GM23338 (cell line): ENCODE measurements at regions not wholly inside any gene's neighbourhood (a gene's known extent, or its start where the extent isn't known, plus 50 kb on each side); places are given as distances from the start of the nearest gene placed in this dataset.

ENCODE experiments used
- ATAC-seq: fragments of 200-7000 bp; cut with Tn5 transposase; 3 replicates; pipeline ENCODE4 v1.9.1; 2020
- DNase-seq: peaks from one replicate; pipeline ENCODE4 v3.0.0-alpha.2; 2015; ENCODE audit warnings: low spot score
- H2AFZ ChIP-seq: fragments of 200-600 bp; sonication (generic); 2 replicates; pipeline ENCODE4 v1.8.0; 2016; ENCODE audit warnings: antibody characterized with exemption, mild to moderate bottlenecking, moderate library complexity
- H3F3A ChIP-seq: fragments of 200-600 bp; sonication (generic); replicated peaks from 2 replicates; pipeline ENCODE4 v1.8.0; 2017; ENCODE audit warnings: antibody characterized with exemption, mixed run types, low read depth
- H3K27ac ChIP-seq: fragments of 200-600 bp; sonication (generic); 2 replicates; pipeline ENCODE4 v1.6.1; 2016; ENCODE audit warnings: low read depth
- H3K27me3 ChIP-seq: fragments of 200-600 bp; sonication (generic); 2 replicates; pipeline ENCODE4 v1.8.0; 2016; ENCODE audit warnings: mild to moderate bottlenecking, mixed run types, moderate library complexity; ENCODE audit not compliant: insufficient read depth
- H3K36me3 ChIP-seq: fragments of 200-600 bp; sonication (generic); 2 replicates; pipeline ENCODE4 v1.8.0; 2016; ENCODE audit warnings: mild to moderate bottlenecking; ENCODE audit not compliant: insufficient read depth
- H3K4me1 ChIP-seq: fragments of 200-600 bp; sonication (generic); 2 replicates; pipeline ENCODE4 v1.8.0; 2016; ENCODE audit warnings: mild to moderate bottlenecking, moderate library complexity; ENCODE audit not compliant: insufficient read depth
- H3K4me2 ChIP-seq: fragments of 200-600 bp; sonication (generic); 2 replicates; pipeline ENCODE4 v1.7.1; 2017; ENCODE audit warnings: mixed run types
- H3K4me3 ChIP-seq: fragments of 200-600 bp; sonication (generic); 2 replicates; pipeline ENCODE4 v1.6.1; 2016; ENCODE audit warnings: mixed run types
- H3K79me2 ChIP-seq: fragments of 200-600 bp; sonication (generic); replicated peaks from 2 replicates; pipeline ENCODE4 v1.8.0; 2017; ENCODE audit warnings: mild to moderate bottlenecking; ENCODE audit not compliant: insufficient read depth
- H3K9me2 ChIP-seq: fragments of 200-600 bp; sonication (generic); 2 replicates; pipeline ENCODE4 v1.8.0; 2017; ENCODE audit not compliant: insufficient read depth
- H4K20me1 ChIP-seq: fragments of 200-600 bp; sonication (generic); replicated peaks from 2 replicates; pipeline ENCODE4 v1.8.0; 2017; ENCODE audit warnings: mild to moderate bottlenecking; ENCODE audit not compliant: insufficient read depth
- H3K27ac Mint-ChIP-seq: 2 replicates; pipeline ENCODE4 v1.8.0; 2020; ENCODE audit warnings: inconsistent platforms, mild to moderate bottlenecking, moderate library complexity, mixed read lengths
- H3K27me3 Mint-ChIP-seq: 3 replicates; pipeline ENCODE4 v1.8.0; 2022; ENCODE audit warnings: low read depth, mild to moderate bottlenecking, moderate library complexity, mixed read lengths, inconsistent platforms; ENCODE audit not compliant: insufficient read depth, poor library complexity
- H3K36me3 Mint-ChIP-seq: 3 replicates; pipeline ENCODE4 v1.8.0; 2021; ENCODE audit warnings: low read depth, mild to moderate bottlenecking, inconsistent platforms, moderate library complexity, mixed read lengths
- H3K4me1 Mint-ChIP-seq: 3 replicates; pipeline ENCODE4 v1.8.0; 2020; ENCODE audit warnings: mild to moderate bottlenecking, inconsistent platforms, mixed read lengths
- H3K4me3 Mint-ChIP-seq: 3 replicates; pipeline ENCODE4 v1.8.0; 2021; ENCODE audit warnings: moderate library complexity, mild to moderate bottlenecking, inconsistent platforms, mixed read lengths
- H3K9me3 Mint-ChIP-seq: 3 replicates; pipeline ENCODE4 v1.8.0; 2020; ENCODE audit warnings: moderate library complexity, mild to moderate bottlenecking, inconsistent platforms, mixed read lengths
- CREB1 ChIP-seq: fragments of 250-450 bp; sonication (Bioruptor Pico); IDR thresholded peaks from 2 replicates; pipeline ENCODE4 v1.5.0; 2020; ENCODE audit warnings: low read depth, mild to moderate bottlenecking, moderate library complexity
- CTCF ChIP-seq, 2 experiments: fragments of 200-600 bp in 1 of 2; sonication (generic) in 1 of 2; conservative IDR thresholded peaks; 2 replicates each; pipeline versions ENCODE4 v1.5.1 to v1.6.1; 2016 to 2017; ENCODE audit warnings: antibody characterized with exemption in 2 of 2, low read depth in 2 of 2, mild to moderate bottlenecking in 2 of 2, moderate library complexity in 1 of 2
- ETS1 ChIP-seq: IDR thresholded peaks from 2 replicates; pipeline ENCODE4 v1.6.1; 2016; ENCODE audit warnings: antibody characterized with exemption
- EZH2 ChIP-seq: fragments of 200-600 bp; sonication (generic); IDR thresholded peaks from one replicate; pipeline ENCODE4 v1.8.0; 2017; ENCODE audit warnings: antibody characterized with exemption, mild to moderate bottlenecking, low read depth; ENCODE audit not compliant: unreplicated experiment
- EZH2phosphoT487 ChIP-seq: fragments of 200-600 bp; sonication (generic); IDR thresholded peaks from one replicate; pipeline ENCODE4 v1.8.1; 2018; ENCODE audit warnings: antibody characterized with exemption; ENCODE audit not compliant: unreplicated experiment
- JUNB ChIP-seq: IDR thresholded peaks from one replicate; pipeline ENCODE4 v1.6.1; 2016; ENCODE audit warnings: antibody characterized with exemption; ENCODE audit not compliant: unreplicated experiment
- NANOG ChIP-seq: IDR thresholded peaks from 2 replicates; pipeline ENCODE4 v1.6.1; 2016; ENCODE audit warnings: antibody characterized with exemption, borderline replicate concordance
- POLR2AphosphoS5 ChIP-seq: IDR thresholded peaks from 2 replicates; pipeline ENCODE4 v1.6.1; 2016; ENCODE audit warnings: antibody characterized with exemption, low read depth
- REST ChIP-seq: IDR thresholded peaks from one replicate; pipeline ENCODE4 v1.6.1; 2018; ENCODE audit warnings: antibody characterized with exemption; ENCODE audit not compliant: unreplicated experiment
- STAT1 ChIP-seq: IDR thresholded peaks from one replicate; pipeline ENCODE4 v1.6.1; 2016; ENCODE audit warnings: antibody characterized with exemption; ENCODE audit not compliant: unreplicated experiment
- ZNF114 ChIP-seq: fragments of 250-450 bp; sonication (Bioruptor Pico); IDR thresholded peaks from 2 replicates; pipeline ENCODE4 v1.5.0; 2020; ENCODE audit warnings: mild to moderate bottlenecking, moderate library complexity
- ZNF331 ChIP-seq: fragments of 250-450 bp; sonication (Bioruptor Pico); IDR thresholded peaks from 2 replicates; pipeline ENCODE4 v1.5.0; 2020; ENCODE audit warnings: low read depth, mild to moderate bottlenecking, moderate library complexity
- ZNF462 ChIP-seq: fragments of 250-450 bp; sonication (Bioruptor Pico); IDR thresholded peaks from 2 replicates; pipeline ENCODE4 v1.5.0; 2020; ENCODE audit warnings: mild to moderate bottlenecking, moderate library complexity

- ATAC-seq = no peak
- no peak overlapping the region; the same call in 1 of the 2 replicates for H2AFZ ChIP-seq
- H3K79me2 ChIP-seq = no peaks in the 10 kb centered on the region
- no peak for DNase-seq
- peaks cover 16% of the 10 kb centered on the region for H3K4me1 Mint-ChIP-seq
- H3F3A ChIP-seq = no peaks in the 10 kb centered on the region
- H3K4me3 ChIP-seq = no peak overlapping the region
- no peak for TF ChIP-seq ZNF462 (CRISPR knock-in tag)
- no peak for TF ChIP-seq POLR2AphosphoS5
- no peak for TF ChIP-seq NANOG
- no peak for TF ChIP-seq STAT1
- TF ChIP-seq REST = no peak
- no peak for TF ChIP-seq ZNF331 (CRISPR knock-in tag)
- no peak for TF ChIP-seq EZH2
- TF ChIP-seq EZH2phosphoT487 = no peak
- TF ChIP-seq JUNB = no peak
- no peak for TF ChIP-seq ZNF114 (CRISPR knock-in tag)
- TF ChIP-seq CTCF (conservative IDR thresholded peaks at IDR 0.05; ENCODE audit: low read depth in 2 of 2) = no peak
- no peak for TF ChIP-seq ETS1
- TF ChIP-seq CREB1 = no peak
- H3K9me2 ChIP-seq = 0 out of 2 replicates have a peak, but pooled peaks cover 3% of the 10 kb centered on the region
- H3K4me2 ChIP-seq = no peak overlapping the region
- H3K27me3 ChIP-seq = no peaks in the 10 kb centered on the region
- H3K27ac ChIP-seq = no peak overlapping the region
- no peaks in the 10 kb centered on the region for H3K36me3 Mint-ChIP-seq
- no peak overlapping the region for H3K4me3 Mint-ChIP-seq
- no peaks in the 10 kb centered on the region for H3K36me3 ChIP-seq
- H3K27ac Mint-ChIP-seq = peak overlapping the region; percentile 41; the same call in 1 of the 2 replicates
- no peaks in the 10 kb centered on the region for H3K27me3 Mint-ChIP-seq
- H3K4me1 ChIP-seq = 0 out of 2 replicates have a peak, but pooled peaks cover 7% of the 10 kb centered on the region
- no peaks in the 10 kb centered on the region for H3K9me3 Mint-ChIP-seq
- no peaks in the 10 kb centered on the region for H4K20me1 ChIP-seq
Measured at GRCh38 chr4:181830404-181831035, 412.7 kb upstream of the TENM3 start.
